GM19452 (cell line): ENCODE measurements at regions not wholly inside any gene's neighbourhood (a gene's known extent, or its start where the extent isn't known, plus 50 kb on each side); places are given as distances from the start of the nearest gene placed in this dataset.
A peak's percentile ranks its signal among the peaks of the same experiment; 100 is the strongest.
"Not testable (repeated sequence)": the region's sequence is repeated elsewhere in the genome, so short reads cannot be mapped to it uniquely, and the experiment has no call there.

ENCODE experiments used
- ATAC-seq: cut with Tn5 transposase; IDR thresholded peaks from one replicate; pipeline ENCODE4 v1.9.1; 2021; ENCODE audit not compliant: unreplicated experiment

DNA sequence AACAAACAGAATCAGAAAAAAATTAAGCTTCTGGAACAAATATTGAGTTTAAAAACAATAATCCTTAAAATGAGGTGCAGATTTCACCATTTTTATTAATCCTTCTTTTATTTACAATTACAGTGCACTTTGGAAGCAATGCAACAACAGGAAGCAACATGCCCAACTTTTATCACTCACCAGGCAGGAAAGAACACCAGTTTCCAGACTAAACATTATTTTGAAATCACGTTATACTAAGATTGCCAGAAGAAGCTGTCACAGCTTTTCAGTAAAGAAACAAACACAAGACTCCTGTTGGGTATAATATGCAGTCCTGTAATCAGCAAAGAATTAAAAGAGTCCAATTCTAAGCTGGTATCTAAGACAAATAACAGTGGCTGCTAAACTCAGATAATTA, 137.9 kb upstream of the ZC3H15 start:
- no peak for ATAC-seq

DNA sequence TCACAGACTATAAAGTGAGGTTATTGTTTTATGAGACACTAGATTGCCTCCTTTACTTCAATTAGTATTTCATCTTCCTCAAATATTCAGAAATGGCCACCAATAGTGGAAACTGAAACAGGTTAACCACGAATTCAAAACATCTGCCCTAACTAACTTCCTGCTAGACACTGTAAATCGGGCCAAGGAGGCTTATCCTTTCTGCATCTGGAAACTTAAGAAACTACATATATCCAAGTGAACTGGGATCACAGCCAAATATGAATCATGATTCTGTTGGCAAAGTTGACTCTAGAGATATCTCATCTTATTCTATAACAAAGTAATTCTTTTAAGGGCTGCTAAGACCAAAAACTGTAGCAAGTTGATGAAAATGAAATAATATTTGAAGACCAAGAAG, 136.6 kb upstream of the ZC3H15 start:
- peak; percentile 77 for ATAC-seq

DNA sequence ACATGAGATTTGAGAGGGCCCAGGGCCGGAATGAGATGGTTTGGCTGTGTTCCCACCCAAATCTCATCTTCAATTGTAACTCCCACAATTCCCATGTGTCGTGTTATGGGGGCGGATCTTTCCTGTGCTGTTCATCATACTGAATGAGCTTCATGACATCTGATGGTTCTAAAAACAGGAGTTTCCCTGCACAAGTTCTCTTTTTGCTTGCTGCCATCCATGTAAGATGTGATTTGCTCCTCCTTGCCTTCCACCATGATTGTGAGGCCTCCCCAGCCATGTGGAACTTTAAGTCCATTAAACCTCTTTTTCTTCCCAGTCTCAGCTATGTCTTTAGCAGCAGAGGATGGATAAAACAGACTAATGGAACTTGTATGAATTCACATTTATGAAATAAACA, 131.9 kb upstream of the ZC3H15 start:
- ATAC-seq: not testable (repeated sequence)

DNA sequence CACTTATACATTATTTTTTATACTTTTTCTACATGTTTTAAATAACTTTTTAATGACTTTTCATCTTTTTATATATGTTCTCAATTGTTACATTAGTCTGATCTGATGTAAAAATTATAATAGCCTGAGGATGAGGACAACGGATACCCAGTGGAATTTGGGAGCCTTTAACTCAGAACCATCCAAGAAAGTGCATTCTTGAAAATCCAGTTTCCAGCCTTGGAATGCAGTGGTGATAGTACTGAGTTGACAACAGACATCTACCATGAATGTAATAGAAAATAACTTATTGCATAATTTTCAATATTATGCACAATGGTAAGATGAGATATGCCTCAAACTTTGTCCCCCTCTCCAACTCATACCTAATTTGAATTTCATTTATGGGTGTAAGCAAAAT, 120.7 kb upstream of the ZC3H15 start:
- ATAC-seq: no peak

DNA sequence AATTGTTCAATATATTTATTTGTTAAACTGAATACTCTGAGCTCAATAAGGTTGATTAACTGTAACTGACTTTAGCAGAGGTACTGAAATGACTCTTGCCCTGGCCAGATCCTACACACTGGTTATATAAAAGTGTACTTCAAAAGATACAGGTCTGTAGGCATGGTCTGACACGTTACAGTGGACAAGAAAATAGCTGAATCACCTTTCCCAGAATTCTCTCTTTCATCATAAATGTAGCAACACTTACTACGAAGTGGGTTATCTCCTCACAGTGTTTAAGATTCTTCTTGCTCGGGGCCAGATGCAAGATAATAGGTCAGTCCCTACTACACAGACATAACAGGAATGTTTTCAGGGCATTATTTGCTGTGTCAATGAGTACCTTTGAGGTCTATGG, 107.0 kb upstream of the ZC3H15 start:
- ATAC-seq: no peak

DNA sequence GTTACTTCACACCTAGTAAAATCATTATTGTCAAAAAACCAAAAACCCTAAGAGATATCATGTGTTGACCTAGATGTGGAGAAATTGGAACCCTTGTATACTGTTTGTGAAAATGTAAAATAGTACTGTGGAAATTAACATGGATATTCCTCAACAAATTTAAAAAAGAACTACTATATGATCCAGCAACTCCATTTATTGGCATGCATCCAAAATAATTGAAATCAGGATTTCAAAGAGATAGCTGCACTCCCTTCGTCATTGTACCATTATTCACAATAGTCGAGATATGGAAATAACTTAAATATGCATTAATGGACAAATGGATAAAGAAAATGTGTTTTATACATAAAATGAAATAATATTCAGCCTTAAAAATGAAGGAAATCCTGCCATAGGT, 105.3 kb upstream of the ZC3H15 start:
- no peak for ATAC-seq

DNA sequence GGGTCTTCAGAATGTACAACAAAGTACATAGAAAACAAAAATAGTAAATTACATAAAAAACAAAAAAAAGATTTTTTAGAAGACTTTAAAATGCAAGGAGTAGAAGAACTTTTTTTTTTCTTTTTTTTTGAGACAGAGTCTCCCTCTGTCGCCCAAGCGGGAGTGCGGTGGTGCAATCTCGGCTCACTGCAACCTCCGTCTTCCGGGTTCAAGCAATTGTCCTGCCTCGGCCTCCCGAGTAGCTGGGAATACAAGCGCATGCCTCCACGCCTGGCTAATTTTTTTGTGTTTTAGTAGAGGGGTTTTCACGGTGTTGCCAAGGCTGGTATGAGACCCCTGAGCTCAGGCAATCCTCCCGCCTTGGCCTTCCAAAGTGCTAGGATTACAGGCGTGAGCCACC, 104.5 kb upstream of the ZC3H15 start:
- no peak for ATAC-seq

DNA sequence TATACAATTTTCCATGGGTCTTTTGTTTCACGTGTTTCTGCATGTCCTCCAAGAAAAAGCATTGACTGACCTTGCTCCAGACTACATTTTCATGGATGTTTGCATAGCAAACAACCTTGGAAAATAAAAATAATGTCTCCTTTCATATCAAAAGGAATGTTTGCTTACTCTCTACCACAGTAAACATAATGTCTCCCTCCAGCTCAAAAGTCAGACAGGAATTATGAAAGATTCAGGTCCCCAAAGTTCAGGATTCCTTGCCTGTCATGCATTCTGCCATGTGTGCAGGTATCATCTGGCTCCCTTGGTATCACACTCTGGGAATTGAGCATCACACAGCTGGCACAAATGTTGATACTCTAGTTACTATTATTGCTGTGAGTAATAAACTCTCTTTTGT, 103.1 kb upstream of the ZC3H15 start:
- no peak for ATAC-seq

DNA sequence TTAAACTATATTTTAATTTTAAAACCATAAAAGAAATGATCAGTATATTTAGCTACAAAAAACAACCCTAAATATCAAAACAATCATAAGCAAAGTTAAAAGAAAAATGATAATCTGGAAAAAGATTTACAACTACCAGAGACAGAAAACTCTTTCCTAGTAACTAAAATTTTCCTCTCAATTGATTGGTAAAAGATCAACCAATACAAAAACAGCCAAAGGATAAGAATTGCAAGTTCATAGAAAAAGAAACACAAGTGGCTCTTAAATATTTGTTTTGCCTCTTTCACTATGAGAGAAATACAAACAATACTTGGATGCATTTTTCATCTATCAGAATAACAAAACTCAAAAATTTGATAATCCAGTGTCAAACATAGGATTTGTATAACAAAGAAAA, 101.8 kb upstream of the ZC3H15 start:
- ATAC-seq: no peak

DNA sequence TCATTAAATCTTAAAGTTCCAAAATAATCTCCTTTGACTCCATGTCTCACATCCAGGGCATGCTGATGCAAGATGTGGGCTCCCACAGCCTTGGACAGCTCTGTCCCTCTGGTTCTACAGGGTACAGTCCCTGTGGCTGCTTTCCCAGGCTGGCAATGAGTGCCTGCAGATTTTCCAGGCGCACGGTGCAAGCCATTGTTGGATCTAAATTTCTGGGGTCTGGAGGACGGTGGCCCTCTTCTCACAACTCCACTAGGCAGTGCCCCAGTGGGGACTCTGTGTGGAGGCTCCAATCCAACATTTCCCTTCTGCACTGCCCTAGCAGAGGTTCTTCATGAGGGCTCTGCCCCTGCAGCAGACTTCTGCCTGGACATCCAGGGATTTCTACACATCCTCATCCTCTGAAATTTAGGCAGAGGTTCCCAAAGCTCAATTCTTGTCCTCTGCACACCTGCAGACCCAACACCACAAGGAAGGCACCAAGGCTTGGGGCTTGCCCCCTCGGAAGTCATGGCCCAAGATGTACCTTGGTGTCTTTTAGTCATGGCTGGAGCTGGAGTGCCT, 100.3 kb upstream of the ZC3H15 start:
- ATAC-seq: not testable (repeated sequence)

DNA sequence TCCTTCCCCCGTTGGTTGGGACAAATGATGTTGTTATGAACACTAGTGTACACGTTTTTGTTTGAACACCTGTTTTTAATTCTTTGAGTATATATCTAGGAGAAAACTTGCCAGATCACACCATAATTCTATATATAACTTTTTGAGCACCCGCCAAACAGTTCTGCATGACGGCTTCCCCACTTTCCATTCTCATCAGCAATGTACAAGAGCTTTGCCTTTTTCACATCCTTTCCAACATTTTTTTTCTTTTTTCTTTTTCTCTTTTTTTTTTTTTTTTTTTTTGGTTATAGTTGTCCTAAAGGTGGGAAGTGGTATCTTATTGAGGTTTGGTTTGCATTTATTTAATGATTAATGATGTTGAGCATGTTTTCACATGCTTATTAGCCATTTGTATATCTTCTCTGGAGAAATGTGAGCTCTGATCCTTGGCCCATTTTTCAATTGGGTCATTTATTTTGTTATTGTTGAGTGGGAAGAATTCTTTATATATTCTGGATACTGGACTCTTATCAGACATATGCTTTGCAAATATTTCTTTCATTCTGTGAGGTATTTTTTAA, 86.9 kb upstream of the ZC3H15 start:
- ATAC-seq: peak; percentile 61

DNA sequence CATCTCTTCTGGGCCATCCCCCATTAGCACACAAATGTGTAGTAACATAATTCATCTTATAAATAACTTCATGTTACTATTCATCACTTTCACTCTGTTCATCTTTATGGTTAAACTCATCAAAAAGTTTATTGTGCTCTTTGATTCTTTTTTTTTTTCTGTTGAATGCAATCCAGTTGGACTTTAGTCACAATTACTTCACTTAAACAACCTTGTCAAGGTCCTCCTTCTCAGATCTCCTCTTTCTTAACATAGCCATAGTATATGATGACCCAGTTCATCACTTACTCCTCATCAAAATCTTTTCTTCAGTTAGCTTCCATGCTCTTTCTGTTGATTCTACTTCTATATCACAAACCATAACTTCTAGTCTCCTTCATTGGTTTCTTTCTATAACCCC, 80.2 kb upstream of the ZC3H15 start:
- no peak for ATAC-seq

DNA sequence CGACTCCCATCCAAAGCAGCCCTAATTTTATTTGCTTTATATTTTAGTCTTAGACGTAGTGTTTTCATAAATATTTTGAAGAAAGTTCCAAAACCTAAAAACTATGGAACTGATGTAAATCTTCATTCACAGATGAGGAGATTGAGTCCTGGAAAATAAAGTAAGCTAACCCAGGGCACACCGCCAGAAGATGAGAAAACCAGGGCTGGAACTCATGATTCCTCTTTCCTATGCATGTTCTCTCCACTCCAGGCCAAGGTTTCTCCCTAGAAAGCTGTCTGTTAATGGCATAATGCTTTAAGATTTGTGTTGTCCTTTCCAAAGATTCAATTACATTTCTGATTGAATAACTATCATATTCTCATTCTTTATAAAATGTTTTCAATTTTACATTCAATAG, 78.4 kb upstream of the ZC3H15 start:
- no peak for ATAC-seq

DNA sequence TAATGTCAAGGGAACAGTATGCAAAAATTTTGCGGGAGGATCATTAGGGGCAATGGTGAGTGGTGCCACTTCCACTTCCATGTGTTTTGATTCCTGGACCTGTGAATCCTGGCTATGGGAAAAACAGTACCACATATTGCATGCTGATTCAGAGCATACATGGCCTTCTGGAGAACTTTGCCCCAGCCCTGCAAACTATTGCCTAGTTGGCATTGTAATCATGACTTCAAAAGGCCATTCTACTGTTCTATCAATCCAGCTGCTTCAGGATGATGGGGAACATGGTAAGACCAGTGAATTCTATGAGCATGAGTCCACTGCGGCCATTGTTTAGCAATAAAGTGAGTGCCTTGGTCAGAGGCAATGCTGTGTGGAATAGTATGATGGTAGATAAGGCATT, 75.3 kb upstream of the ZC3H15 start:
- ATAC-seq: no peak

DNA sequence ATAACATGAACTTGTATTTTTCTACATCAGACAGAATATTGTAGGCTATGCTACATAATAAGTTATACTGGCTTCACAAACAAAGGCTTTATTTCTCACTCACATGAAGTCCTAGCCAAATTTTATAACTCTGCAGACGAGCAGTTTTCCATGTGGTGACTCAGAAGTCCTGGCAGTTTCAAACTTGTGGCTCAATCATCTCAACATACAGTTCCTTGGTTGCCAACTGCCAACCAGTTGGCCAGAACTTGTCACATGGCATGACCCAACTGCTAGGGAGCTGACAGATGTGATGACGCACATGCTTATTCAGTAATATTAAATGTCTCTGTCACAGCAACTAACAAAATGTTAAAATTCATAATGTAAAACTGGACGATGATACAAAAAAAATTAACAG, 63.8 kb upstream of the ZC3H15 start:
- ATAC-seq: no peak

DNA sequence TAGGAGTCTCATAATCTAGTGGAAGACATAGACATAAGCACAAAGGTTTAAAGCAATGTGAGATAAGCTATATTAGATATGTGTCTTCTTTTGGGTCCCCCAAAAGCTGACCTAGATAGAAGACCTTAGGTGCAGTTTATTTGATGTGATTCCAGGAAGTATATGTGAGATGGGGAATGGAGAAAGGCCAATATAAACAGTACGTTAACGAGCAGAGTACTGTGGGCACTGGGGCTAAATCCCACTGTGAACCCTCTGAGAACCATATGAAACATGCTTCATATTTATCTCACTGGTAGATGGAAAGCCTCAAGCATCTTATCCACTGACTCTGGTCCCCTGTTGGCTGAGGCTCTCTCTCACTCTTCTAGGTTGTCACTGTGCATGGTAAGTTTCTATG, 62.6 kb upstream of the ZC3H15 start:
- no peak for ATAC-seq

DNA sequence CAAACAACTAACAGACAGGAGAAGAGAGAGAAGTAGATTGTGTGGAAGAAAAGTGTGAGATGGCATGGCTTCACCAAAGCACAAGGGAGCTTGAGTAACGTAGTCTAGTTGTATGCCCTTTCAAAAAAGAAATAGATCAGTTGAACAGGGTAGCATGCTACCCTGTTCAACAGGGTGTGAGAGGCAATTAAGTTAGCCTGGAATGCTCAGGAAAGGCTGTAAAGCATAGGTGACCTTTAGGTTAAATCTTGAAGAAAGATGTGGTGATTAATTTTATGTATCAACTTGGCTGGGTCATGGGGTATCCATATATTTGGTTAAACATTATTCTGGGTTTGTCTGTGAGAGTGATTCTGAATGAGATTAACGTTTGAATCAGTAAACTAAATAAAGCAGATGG, 61.8 kb upstream of the ZC3H15 start:
- no peak for ATAC-seq

DNA sequence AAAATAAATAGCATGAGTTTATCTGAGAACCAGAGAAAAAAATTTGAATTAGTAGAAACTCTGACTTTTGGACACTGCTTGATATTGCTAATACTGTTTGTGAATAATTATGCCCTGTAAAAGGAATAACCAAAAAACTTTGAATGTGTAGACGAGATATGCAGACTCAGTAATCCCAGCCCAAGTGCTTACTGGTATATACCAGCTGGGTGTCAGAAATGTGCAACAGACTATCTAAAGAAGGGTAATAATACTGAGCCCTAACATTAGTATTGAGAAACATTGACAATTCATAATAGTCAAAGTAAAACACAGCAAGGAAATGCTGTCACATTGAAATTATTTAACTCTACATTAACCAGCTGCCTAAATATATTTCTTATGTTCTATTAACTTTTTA, 60.5 kb upstream of the ZC3H15 start:
- ATAC-seq: no peak

DNA sequence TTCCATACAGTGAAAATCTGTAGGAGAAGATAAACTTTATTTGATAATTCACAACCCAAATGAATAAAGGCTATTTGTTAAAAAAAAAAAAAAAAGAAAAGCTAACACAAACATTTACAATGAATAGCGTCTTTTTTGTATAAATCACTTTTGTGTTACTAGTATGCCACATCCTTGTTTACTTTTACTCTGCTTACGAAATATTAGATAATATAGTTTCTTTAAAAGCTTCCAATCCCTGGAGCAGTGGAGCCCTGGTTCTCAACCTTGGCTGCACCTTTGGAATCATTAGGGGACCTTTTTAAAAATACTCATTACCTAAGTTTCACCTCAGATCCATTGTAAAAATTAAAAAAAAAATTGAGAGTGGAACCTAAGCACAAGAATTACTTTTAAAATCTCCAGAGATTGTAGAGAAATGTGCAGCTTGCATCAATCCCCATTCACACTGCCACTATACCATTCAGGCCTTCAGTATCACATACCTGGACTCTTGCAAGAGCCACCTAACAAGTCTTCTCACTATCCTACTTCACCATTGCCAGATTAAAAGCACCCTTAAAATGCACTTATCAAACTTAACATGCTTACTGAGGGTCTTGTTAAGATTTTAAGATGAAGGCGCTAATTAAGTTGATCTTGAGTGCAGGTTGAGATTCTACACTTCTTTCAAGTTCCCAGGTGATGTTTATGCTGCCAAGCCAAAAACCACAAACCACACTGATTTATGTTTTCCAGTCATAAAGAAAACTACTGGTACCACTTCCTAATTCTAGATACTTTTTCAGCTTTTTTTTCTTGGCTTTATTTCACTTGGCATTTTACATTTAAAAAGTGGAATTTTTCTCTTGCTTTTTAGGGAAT, 59.7 kb upstream of the ZC3H15 start:
- peak; percentile 97 for ATAC-seq

DNA sequence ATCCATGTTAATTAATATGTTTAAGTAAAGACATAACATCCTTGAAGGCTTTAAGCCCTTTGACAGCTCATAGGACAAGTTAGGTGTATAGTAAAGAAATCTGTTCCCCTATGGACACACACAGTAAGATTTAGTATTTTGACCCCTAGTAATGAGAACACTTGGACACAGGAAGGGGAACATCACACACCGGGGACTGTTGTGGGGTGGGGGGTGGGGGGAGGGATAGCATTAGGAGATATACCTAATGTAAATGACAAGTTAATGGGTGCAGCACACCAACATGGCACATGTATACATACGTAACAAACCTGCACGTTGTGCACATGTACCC, 59.1 kb upstream of the ZC3H15 start:
- ATAC-seq: peak; percentile 50

DNA sequence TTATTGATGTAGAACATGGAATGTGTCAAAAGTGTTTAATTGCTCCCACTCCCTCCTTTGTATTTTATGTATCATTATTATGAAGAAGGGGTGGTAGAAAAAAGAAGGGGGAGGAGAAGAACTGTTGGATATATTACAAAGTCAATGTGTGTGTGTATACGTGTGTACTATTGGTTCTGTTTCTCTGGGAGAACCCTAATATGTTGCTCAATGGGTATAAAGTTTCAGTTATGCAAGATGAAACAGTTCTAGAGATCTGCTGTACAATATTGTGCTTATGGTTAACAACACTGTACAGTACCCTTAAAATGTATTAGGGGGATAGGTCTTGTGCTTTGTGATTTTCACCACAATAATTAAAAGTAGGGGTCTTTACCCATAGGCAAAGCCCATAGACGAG, 58.1 kb upstream of the ZC3H15 start:
- ATAC-seq: no peak

DNA sequence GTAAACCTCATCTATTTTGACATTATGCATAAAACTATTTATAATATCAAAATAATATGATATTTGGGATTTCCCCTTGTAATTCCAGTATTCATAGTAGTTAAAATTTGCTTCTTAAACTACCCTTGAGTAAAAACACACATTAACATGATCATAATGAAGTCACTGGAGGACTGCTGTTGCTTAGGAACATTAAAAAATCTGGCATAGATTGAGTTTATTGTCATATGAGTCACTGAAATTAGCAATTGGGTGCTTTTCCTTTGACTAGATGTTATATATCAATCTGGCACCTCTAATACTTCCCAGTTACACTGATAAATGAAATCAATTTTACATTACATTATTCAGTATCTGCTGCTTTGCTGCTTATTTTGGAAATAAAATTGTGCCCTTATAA, 57.0 kb upstream of the ZC3H15 start:
- no peak for ATAC-seq

DNA sequence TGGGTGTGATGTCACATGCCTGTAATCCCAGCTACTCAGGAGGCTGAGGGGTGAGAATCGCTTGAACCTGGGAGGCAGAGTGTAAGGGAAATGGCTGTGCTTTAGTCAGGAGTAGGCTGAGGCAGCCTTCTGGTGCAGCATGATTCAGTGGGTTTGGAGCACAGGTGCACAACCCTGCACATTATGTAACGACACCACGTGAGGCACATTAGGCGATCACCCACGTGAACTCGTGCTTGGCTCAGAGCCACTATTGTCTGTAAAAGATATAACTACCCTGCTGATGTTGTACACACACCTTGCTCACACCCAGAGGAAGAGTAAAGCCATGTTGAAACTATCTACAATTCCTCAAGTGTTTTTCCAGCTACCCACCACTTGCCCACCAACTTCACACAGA, 54.8 kb upstream of the ZC3H15 start:
- no peak for ATAC-seq
